Activated T-cell treated with anti-CD3 and anti-CD28 coated beads, Interleukin-2, amount 50 U/mL, for 4 hours (primary cell): ENCODE measurements at regions not wholly inside any gene's neighbourhood (a gene's known extent, or its start where the extent isn't known, plus 50 kb on each side); places are given as distances from the start of the nearest gene placed in this dataset.

Experiments used
- ATAC-seq, 2 donors: fragments of 200-7000 bp; cut with Tn5 transposase; one replicate each; pipeline ENCODE4 v1.10.0; 2021
- DNase-seq: peaks from one replicate; pipeline ENCODE4 v3.0.0-alpha.2; 2020
- H3K27me3 Mint-ChIP-seq: one replicate; pipeline ENCODE4 v1.8.0; 2021; ENCODE audit warnings: low read depth, mixed read lengths
- H3K36me3 Mint-ChIP-seq: one replicate; pipeline ENCODE4 v1.8.0; 2022; ENCODE audit warnings: mixed read lengths; ENCODE audit not compliant: insufficient read depth
- H3K4me1 Mint-ChIP-seq: one replicate; pipeline ENCODE4 v1.8.0; 2021; ENCODE audit warnings: low read depth, mixed read lengths
- H3K4me3 Mint-ChIP-seq: one replicate; pipeline ENCODE4 v1.8.0; 2021; ENCODE audit warnings: mild to moderate bottlenecking, moderate library complexity, mixed read lengths
- H3K9me3 Mint-ChIP-seq: one replicate; pipeline ENCODE4 v1.8.0; 2021; ENCODE audit warnings: mixed read lengths

- Mint-ChIP-seq H3K9me3 (no peaks in the 10 kb centered on the region), H3K27me3 (peaks cover 4% of the 10 kb centered on the region), H3K4me3 (no peak overlapping the region), H3K4me1 (no peaks in the 10 kb centered on the region), H3K36me3 (no peaks in the 10 kb centered on the region)
- DNase-seq (no peak), ATAC-seq (no peak)
These were observed 98.0 kb upstream of the OR5AK2 start for GRCh38 chr11:56890584-56891305.

- H3K9me3 Mint-ChIP-seq = no peaks in the 10 kb centered on the region
- H3K27me3 Mint-ChIP-seq = peaks cover 4% of the 10 kb centered on the region
- DNase-seq = no peak
- no peaks in the 10 kb centered on the region for H3K4me1 Mint-ChIP-seq
- no peak overlapping the region for H3K4me3 Mint-ChIP-seq
- no peaks in the 10 kb centered on the region for H3K36me3 Mint-ChIP-seq
- no peak for ATAC-seq
These were observed 98.7 kb upstream of the OR5AK2 start for GRCh38 chr11:56889986-56890385.

- DNase-seq (no peak), ATAC-seq (no peak)
- Mint-ChIP-seq H3K36me3 (no peaks in the 10 kb centered on the region), H3K4me3 (no peak overlapping the region), H3K27me3 (peaks cover 4% of the 10 kb centered on the region), H3K4me1 (no peaks in the 10 kb centered on the region), H3K9me3 (no peaks in the 10 kb centered on the region)
These were observed 100.8 kb upstream of the OR5AK2 start for GRCh38 chr11:56887940-56888339.

- Mint-ChIP-seq H3K9me3 (no peaks in the 10 kb centered on the region), H3K4me1 (no peaks in the 10 kb centered on the region), H3K27me3 (peaks cover 4% of the 10 kb centered on the region), H3K4me3 (no peak overlapping the region), H3K36me3 (no peaks in the 10 kb centered on the region)
- DNase-seq (no peak), ATAC-seq (no peak)
These were observed 102.3 kb upstream of the OR5AK2 start for GRCh38 chr11:56886455-56886854.

- H3K36me3 Mint-ChIP-seq = no peaks in the 10 kb centered on the region
- no peaks in the 10 kb centered on the region for H3K9me3 Mint-ChIP-seq
- no peaks in the 10 kb centered on the region for H3K4me1 Mint-ChIP-seq
- ATAC-seq (no peak), DNase-seq (no peak)
- H3K4me3 Mint-ChIP-seq = no peak overlapping the region
- peaks cover 4% of the 10 kb centered on the region for H3K27me3 Mint-ChIP-seq
These were observed 102.9 kb upstream of the OR5AK2 start for GRCh38 chr11:56885854-56886253.

- Mint-ChIP-seq H3K27me3 (peaks cover 4% of the 10 kb centered on the region), H3K4me3 (no peak overlapping the region), H3K4me1 (no peaks in the 10 kb centered on the region), H3K36me3 (no peaks in the 10 kb centered on the region), H3K9me3 (no peaks in the 10 kb centered on the region)
- ATAC-seq (no peak), DNase-seq (no peak)
These were observed 103.5 kb upstream of the OR5AK2 start for GRCh38 chr11:56885177-56885576.

GRCh38 chr11:56883371-56883987 lies 105.2 kb upstream of the OR5AK2 start:
- ATAC-seq = no peak
- Mint-ChIP-seq H3K27me3 (no peaks in the 10 kb centered on the region), H3K36me3 (no peaks in the 10 kb centered on the region), H3K4me3 (no peak overlapping the region), H3K9me3 (no peaks in the 10 kb centered on the region), H3K4me1 (no peaks in the 10 kb centered on the region)
- no peak for DNase-seq

GRCh38 chr11:56876621-56877275 lies 112.0 kb upstream of the OR5AK2 start:
- no peak for ATAC-seq
- no peaks in the 10 kb centered on the region for H3K36me3 Mint-ChIP-seq

GRCh38 chr11:56855217-56855616 lies 106.7 kb upstream of the OR9G4 start:
- Mint-ChIP-seq H3K27me3 (peaks cover 2% of the 10 kb centered on the region), H3K4me3 (no peak overlapping the region), H3K4me1 (no peaks in the 10 kb centered on the region), H3K36me3 (no peaks in the 10 kb centered on the region), H3K9me3 (no peaks in the 10 kb centered on the region)
- DNase-seq (no peak), ATAC-seq (no peak)

More at GRCh38 chr11:56876621-56877275, 112.0 kb upstream of the OR5AK2 start:
- Mint-ChIP-seq H3K4me1 (no peaks in the 10 kb centered on the region), H3K27me3 (no peaks in the 10 kb centered on the region), H3K9me3 (no peaks in the 10 kb centered on the region), H3K4me3 (no peak overlapping the region)
- no peak for DNase-seq

- ATAC-seq (no peak), DNase-seq (no peak)
- no peaks in the 10 kb centered on the region for H3K9me3 Mint-ChIP-seq
- no peaks in the 10 kb centered on the region for H3K4me1 Mint-ChIP-seq
- H3K27me3 Mint-ChIP-seq = no peaks in the 10 kb centered on the region
- H3K36me3 Mint-ChIP-seq = no peaks in the 10 kb centered on the region
- no peak overlapping the region for H3K4me3 Mint-ChIP-seq
These were observed 103.6 kb upstream of the OR9G4 start for GRCh38 chr11:56852131-56852530.

GRCh38 chr11:56849852-56850251 lies 101.4 kb upstream of the OR9G4 start:
- Mint-ChIP-seq H3K4me1 (no peaks in the 10 kb centered on the region), H3K4me3 (no peak overlapping the region), H3K27me3 (no peaks in the 10 kb centered on the region), H3K36me3 (no peaks in the 10 kb centered on the region), H3K9me3 (no peaks in the 10 kb centered on the region)
- ATAC-seq = no peak
- DNase-seq = no peak

GRCh38 chr11:56849250-56849649 lies 100.8 kb upstream of the OR9G4 start:
- Mint-ChIP-seq H3K27me3 (no peaks in the 10 kb centered on the region), H3K36me3 (no peaks in the 10 kb centered on the region), H3K9me3 (no peaks in the 10 kb centered on the region), H3K4me3 (no peak overlapping the region), H3K4me1 (no peaks in the 10 kb centered on the region)
- DNase-seq (no peak), ATAC-seq (no peak)

GRCh38 chr11:56848141-56848809 lies 99.8 kb upstream of the OR9G4 start:
- no peaks in the 10 kb centered on the region for H3K4me1 Mint-ChIP-seq
- DNase-seq = no peak
- H3K27me3 Mint-ChIP-seq = no peaks in the 10 kb centered on the region
- H3K9me3 Mint-ChIP-seq = no peaks in the 10 kb centered on the region
- no peaks in the 10 kb centered on the region for H3K36me3 Mint-ChIP-seq
- H3K4me3 Mint-ChIP-seq = no peak overlapping the region
- ATAC-seq = no peak

GRCh38 chr11:56846631-56847576 lies 98.4 kb upstream of the OR9G4 start:
- no peak for DNase-seq
- no peak for ATAC-seq
- Mint-ChIP-seq H3K4me3 (no peak overlapping the region), H3K4me1 (no peaks in the 10 kb centered on the region), H3K36me3 (no peaks in the 10 kb centered on the region), H3K9me3 (no peaks in the 10 kb centered on the region), H3K27me3 (no peaks in the 10 kb centered on the region)
